ENCODE measurements at regions not wholly inside any gene's neighbourhood (a gene's known extent, or its start where the extent isn't known, plus 50 kb on each side); places are given as distances from the start of the nearest gene placed in this dataset.

- H3K36me3 ChIP-seq, result no peaks in the 10 kb centered on the region
- no peak for DNase-seq
- no peaks in the 10 kb centered on the region for H3K27me3 ChIP-seq
- H3K4me1 ChIP-seq, result no peaks in the 10 kb centered on the region
- no peak overlapping the region for H3K4me3 ChIP-seq
- intact Hi-C loops (cut with DNase I; ENCODE audit: low total_unique reads), result no loop called here
- TF ChIP-seq CTCF (IDR thresholded peaks at IDR 0.05) (no peak), POLR2A (IDR thresholded peaks at IDR 0.05) (no peak)
- no peak overlapping the region for H3K27ac ChIP-seq
- H3K9me3 ChIP-seq, result peaks cover 0 to 1% of the 10 kb centered on the region in 2 donors
These were observed 91.1 kb upstream of the ADAMTS5 start for GRCh38 chr21:27057997-27058396.

GRCh38 chr21:27047658-27048314 lies 80.9 kb upstream of the ADAMTS5 start:
- intact Hi-C loops (cut with DNase I; ENCODE audit: low total_unique reads), result no loop called here
- no peak for DNase-seq
- H3K36me3 ChIP-seq, result no peaks in the 10 kb centered on the region
- peaks cover 0 to 8% of the 10 kb centered on the region in 2 donors for H3K9me3 ChIP-seq
- peak overlapping the region; percentile 71 to 75 for H3K27ac ChIP-seq
- TF ChIP-seq POLR2A (IDR thresholded peaks at IDR 0.05) (no peak), CTCF (IDR thresholded peaks at IDR 0.05) (no peak)
- H3K4me1 ChIP-seq, result peaks cover 0 to 9% of the 10 kb centered on the region in 2 donors
- no peaks in the 10 kb centered on the region for H3K27me3 ChIP-seq
- no peak overlapping the region for H3K4me3 ChIP-seq

GRCh38 chr21:27047283-27047657 lies 80.4 kb upstream of the ADAMTS5 start:
- no peaks in the 10 kb centered on the region for H3K36me3 ChIP-seq
- no peak for DNase-seq
- H3K4me3 ChIP-seq, result no peak overlapping the region
- no peaks in the 10 kb centered on the region for H3K27me3 ChIP-seq
- TF ChIP-seq POLR2A (IDR thresholded peaks at IDR 0.05), result no peak
- TF ChIP-seq CTCF (IDR thresholded peaks at IDR 0.05), result no peak
- H3K27ac ChIP-seq, result peak overlapping the region; percentile 71 to 75
- H3K4me1 ChIP-seq, result peaks cover 0 to 9% of the 10 kb centered on the region in 2 donors
- peaks cover 0 to 8% of the 10 kb centered on the region in 2 donors for H3K9me3 ChIP-seq
- intact Hi-C loops (cut with DNase I; ENCODE audit: low total_unique reads), result no loop called here

GRCh38 chr21:27045281-27045985 lies 78.5 kb upstream of the ADAMTS5 start:
- Histone ChIP-seq H3K27ac (peak overlapping the region; percentile 71 to 75), H3K27me3 (no peaks in the 10 kb centered on the region), H3K9me3 (peaks cover 0 to 8% of the 10 kb centered on the region in 2 donors), H3K4me3 (no peak overlapping the region), H3K4me1 (peaks cover 0 to 9% of the 10 kb centered on the region in 2 donors), H3K36me3 (no peaks in the 10 kb centered on the region)
- intact Hi-C loops (cut with DNase I; ENCODE audit: low total_unique reads), result no loop called here
- TF ChIP-seq POLR2A (IDR thresholded peaks at IDR 0.05), result no peak
- TF ChIP-seq CTCF (IDR thresholded peaks at IDR 0.05), result no peak
- peak in 1 of 2 donors; percentile 27 for DNase-seq

- no peak for TF ChIP-seq POLR2A (IDR thresholded peaks at IDR 0.05)
- no peak for TF ChIP-seq CTCF (IDR thresholded peaks at IDR 0.05)
- H3K27ac ChIP-seq, result peak overlapping the region in 1 of 2 donors; percentile 71
- H3K4me1 ChIP-seq, result peaks cover 0 to 9% of the 10 kb centered on the region in 2 donors
- no peak overlapping the region for H3K4me3 ChIP-seq
- intact Hi-C loops (cut with DNase I; ENCODE audit: low total_unique reads), result no loop called here
- peaks cover 0 to 8% of the 10 kb centered on the region in 2 donors for H3K9me3 ChIP-seq
- no peaks in the 10 kb centered on the region for H3K36me3 ChIP-seq
- no peak for DNase-seq
- H3K27me3 ChIP-seq, result no peaks in the 10 kb centered on the region
These were observed 76.5 kb upstream of the ADAMTS5 start for GRCh38 chr21:27043377-27043776.

Measured in uterus (tissue), 3 donors.